Astrocyte (in vitro differentiated cells and primary cell): ENCODE measurements at regions not wholly inside any gene's neighbourhood (a gene's known extent, or its start where the extent isn't known, plus 50 kb on each side); places are given as distances from the start of the nearest gene placed in this dataset.
"Not testable (repeated sequence)": the region's sequence is repeated elsewhere in the genome, so short reads cannot be mapped to it uniquely, and the experiment has no call there.

Experiments
- EZH2 ChIP-seq: IDR thresholded peaks from 2 replicates; pipeline ENCODE4 v1.6.1; 2012; ENCODE audit warnings: mild to moderate bottlenecking, low read length, inconsistent platforms; ENCODE audit not compliant: insufficient read depth
- TF ChIP-seq, protein P1 (sequence below): IDR thresholded peaks from 2 replicates; pipeline ENCODE4 v1.5.1; 2011; ENCODE audit warnings: low read depth, mild to moderate bottlenecking, inconsistent platforms, low read length, moderate library complexity; ENCODE audit not compliant: insufficient read depth

DNA sequence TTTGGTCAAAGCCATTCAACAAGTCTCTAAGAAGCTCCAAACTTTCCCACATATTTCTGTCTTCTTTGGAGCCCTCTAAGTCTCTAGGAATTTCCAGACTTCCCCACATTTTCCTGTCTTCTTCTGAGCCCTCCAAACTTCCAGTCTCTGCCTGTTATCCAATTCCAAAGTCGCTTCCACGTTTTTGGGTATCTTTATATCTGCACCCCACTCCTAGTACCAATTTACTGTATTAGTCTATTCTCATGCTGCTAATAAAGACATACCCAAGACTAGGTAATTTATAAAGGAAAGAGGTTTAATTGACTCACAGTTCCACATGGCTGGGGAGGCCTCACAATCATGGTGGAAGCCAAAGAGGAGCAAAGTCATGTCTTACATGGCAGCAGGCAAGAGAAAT is 182.9 kb upstream of the ARRDC3 start:
- TF ChIP-seq, protein P1, sequence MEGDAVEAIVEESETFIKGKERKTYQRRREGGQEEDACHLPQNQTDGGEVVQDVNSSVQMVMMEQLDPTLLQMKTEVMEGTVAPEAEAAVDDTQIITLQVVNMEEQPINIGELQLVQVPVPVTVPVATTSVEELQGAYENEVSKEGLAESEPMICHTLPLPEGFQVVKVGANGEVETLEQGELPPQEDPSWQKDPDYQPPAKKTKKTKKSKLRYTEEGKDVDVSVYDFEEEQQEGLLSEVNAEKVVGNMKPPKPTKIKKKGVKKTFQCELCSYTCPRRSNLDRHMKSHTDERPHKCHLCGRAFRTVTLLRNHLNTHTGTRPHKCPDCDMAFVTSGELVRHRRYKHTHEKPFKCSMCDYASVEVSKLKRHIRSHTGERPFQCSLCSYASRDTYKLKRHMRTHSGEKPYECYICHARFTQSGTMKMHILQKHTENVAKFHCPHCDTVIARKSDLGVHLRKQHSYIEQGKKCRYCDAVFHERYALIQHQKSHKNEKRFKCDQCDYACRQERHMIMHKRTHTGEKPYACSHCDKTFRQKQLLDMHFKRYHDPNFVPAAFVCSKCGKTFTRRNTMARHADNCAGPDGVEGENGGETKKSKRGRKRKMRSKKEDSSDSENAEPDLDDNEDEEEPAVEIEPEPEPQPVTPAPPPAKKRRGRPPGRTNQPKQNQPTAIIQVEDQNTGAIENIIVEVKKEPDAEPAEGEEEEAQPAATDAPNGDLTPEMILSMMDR = not testable (repeated sequence)
- not testable (repeated sequence) for TF ChIP-seq EZH2
